WERI-Rb-1 (cell line): ENCODE measurements at regions not wholly inside any gene's neighbourhood (a gene's known extent, or its start where the extent isn't known, plus 50 kb on each side); places are given as distances from the start of the nearest gene placed in this dataset.

ENCODE experiments used
- DNase-seq: peaks from one replicate; pipeline ENCODE4 v3.0.0-alpha.2; 2020
- H3K27ac ChIP-seq: fragments of 250-450 bp; sonication (Bioruptor Pico); 2 replicates; pipeline ENCODE4 v1.5.1; 2020; ENCODE audit warnings: mild to moderate bottlenecking, moderate library complexity
- H3K27me3 ChIP-seq: fragments of 250-450 bp; sonication (Bioruptor Pico); 2 replicates; pipeline ENCODE4 v1.5.1; 2021; ENCODE audit warnings: mild to moderate bottlenecking, low read depth, moderate library complexity; ENCODE audit not compliant: insufficient read depth, severe bottlenecking
- H3K36me3 ChIP-seq: fragments of 250-450 bp; sonication (Bioruptor Pico); 2 replicates; pipeline ENCODE4 v1.5.1; 2020; ENCODE audit warnings: mild to moderate bottlenecking, moderate library complexity
- H3K4me3 ChIP-seq: 2 replicates; pipeline ENCODE4 v1.5.1; 2011; ENCODE audit warnings: low read depth, mild to moderate bottlenecking, control low read depth, low read length
- H3K9me3 ChIP-seq: fragments of 250-450 bp; sonication (Bioruptor Pico); 2 replicates; pipeline ENCODE4 v1.5.1; 2021; ENCODE audit warnings: mild to moderate bottlenecking, moderate library complexity; ENCODE audit not compliant: severe bottlenecking
- TF ChIP-seq, protein P1 (sequence below): IDR thresholded peaks from 2 replicates; pipeline ENCODE4 v1.5.1; 2011; ENCODE audit warnings: low read depth, mild to moderate bottlenecking, control low read depth, inconsistent platforms, low read length

GRCh38 chr5:143671674-143672569, 140.0 kb upstream of the HMHB1 start:
- no peaks in the 10 kb centered on the region for H3K27me3 ChIP-seq
- no peak overlapping the region for H3K4me3 ChIP-seq
- TF ChIP-seq, protein P1, sequence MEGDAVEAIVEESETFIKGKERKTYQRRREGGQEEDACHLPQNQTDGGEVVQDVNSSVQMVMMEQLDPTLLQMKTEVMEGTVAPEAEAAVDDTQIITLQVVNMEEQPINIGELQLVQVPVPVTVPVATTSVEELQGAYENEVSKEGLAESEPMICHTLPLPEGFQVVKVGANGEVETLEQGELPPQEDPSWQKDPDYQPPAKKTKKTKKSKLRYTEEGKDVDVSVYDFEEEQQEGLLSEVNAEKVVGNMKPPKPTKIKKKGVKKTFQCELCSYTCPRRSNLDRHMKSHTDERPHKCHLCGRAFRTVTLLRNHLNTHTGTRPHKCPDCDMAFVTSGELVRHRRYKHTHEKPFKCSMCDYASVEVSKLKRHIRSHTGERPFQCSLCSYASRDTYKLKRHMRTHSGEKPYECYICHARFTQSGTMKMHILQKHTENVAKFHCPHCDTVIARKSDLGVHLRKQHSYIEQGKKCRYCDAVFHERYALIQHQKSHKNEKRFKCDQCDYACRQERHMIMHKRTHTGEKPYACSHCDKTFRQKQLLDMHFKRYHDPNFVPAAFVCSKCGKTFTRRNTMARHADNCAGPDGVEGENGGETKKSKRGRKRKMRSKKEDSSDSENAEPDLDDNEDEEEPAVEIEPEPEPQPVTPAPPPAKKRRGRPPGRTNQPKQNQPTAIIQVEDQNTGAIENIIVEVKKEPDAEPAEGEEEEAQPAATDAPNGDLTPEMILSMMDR, result no peak
- H3K27ac ChIP-seq, result no peak overlapping the region
- no peak for DNase-seq
- H3K9me3 ChIP-seq, result no peaks in the 10 kb centered on the region
- H3K36me3 ChIP-seq, result no peaks in the 10 kb centered on the region

DNA sequence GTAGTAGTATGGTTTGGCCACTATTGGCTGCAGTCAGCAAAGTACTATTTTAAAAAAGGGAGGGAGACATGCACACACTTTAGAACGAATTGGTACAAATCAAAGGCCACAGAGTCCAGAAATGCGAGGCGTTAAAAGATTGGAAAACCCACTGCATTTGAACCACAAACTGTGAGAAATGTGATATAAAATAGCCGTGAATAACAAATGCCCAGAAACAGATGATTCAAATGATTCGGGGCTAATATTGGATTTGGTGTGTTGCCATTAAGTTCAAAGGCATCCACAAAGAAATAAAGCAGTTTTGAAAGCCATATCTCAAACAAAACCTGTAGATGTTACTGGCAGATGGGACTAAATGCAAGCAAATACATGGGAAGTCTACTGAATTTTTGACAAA, 140.9 kb upstream of the HMHB1 start:
- Histone ChIP-seq H3K4me3 (no peak overlapping the region), H3K36me3 (no peaks in the 10 kb centered on the region), H3K27me3 (no peaks in the 10 kb centered on the region), H3K27ac (no peak overlapping the region), H3K9me3 (no peaks in the 10 kb centered on the region)
- DNase-seq, result no peak
- TF ChIP-seq, protein P1, result no peak

- Histone ChIP-seq H3K9me3 (no peaks in the 10 kb centered on the region), H3K27me3 (no peaks in the 10 kb centered on the region), H3K36me3 (no peaks in the 10 kb centered on the region), H3K4me3 (no peak overlapping the region), H3K27ac (no peak overlapping the region)
- TF ChIP-seq, protein P1, result no peak
- DNase-seq, result peak; percentile 27
Observed at GRCh38 chr5:143665866-143666265, 146.1 kb upstream of the HMHB1 start.

DNA sequence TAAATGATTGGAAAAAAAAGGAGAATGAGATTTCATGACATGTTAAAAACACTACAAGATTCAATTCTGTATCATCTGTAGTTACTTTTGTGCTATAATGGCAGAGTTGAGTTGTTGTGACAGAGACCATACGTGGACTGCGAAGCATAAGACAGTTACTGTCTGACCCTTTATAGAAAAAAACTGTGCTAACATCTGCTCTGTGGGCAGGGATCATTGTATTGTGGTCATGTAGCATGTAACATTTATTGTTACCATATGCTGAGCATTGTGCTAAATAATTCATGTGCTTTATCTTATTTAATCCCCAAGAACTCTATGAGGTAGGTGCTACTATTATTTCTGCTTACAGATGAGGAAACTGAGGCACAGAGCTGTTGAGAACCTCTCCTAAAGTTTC, 147.3 kb upstream of the HMHB1 start:
- H3K9me3 ChIP-seq, result no peaks in the 10 kb centered on the region
- no peak overlapping the region for H3K27ac ChIP-seq
- TF ChIP-seq, protein P1, result no peak
- DNase-seq, result no peak
- H3K27me3 ChIP-seq, result no peaks in the 10 kb centered on the region
- no peaks in the 10 kb centered on the region for H3K36me3 ChIP-seq
- no peak overlapping the region for H3K4me3 ChIP-seq

DNA sequence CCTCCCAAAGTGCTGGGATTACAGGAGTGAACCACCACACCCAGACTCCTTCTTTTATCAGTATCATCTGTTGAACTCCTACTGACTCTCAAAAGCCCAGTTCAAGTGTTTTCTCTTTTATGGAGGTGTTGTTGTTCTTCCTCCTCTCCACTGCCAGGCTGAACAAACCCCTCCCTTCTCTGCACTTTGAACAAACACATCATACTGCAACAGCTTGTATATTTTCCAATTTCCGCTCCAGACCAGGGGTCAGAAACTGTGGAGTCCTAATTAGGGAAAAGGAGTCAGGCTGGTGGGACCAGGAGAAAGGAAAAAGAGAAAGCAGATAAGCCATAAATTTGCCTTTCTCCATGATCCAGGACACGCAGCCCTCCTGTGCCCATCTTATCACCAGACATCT, 148.1 kb upstream of the HMHB1 start:
- H3K36me3 ChIP-seq, result no peaks in the 10 kb centered on the region
- no peak for DNase-seq
- H3K27ac ChIP-seq, result no peak overlapping the region
- H3K9me3 ChIP-seq, result no peaks in the 10 kb centered on the region
- no peaks in the 10 kb centered on the region for H3K27me3 ChIP-seq
- no peak overlapping the region for H3K4me3 ChIP-seq
- TF ChIP-seq, protein P1, result no peak

DNA sequence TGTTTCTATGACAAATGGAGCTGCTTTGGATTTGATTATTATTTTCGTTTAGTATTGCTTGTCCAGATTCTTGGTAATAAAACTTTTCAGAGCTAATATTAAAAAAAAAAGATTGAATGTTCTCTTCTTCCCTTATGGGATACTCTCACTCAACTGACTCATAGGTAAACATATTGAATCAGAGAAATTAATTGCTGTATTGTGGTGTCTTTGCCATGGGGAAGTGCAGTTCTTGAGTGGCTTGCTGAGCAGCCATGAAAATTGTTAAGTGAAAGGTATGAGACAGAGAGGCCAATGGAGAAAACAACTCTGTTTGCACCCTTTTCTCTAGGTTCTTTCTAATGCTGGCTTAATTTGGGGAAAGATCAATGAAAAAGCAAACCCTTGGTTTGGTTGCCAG, 149.9 kb upstream of the HMHB1 start:
- Histone ChIP-seq H3K4me3 (no peak overlapping the region), H3K9me3 (no peaks in the 10 kb centered on the region), H3K27me3 (no peaks in the 10 kb centered on the region), H3K36me3 (no peaks in the 10 kb centered on the region), H3K27ac (no peak overlapping the region)
- no peak for DNase-seq
- TF ChIP-seq, protein P1, result no peak
